ENCODE measurements at regions not wholly inside any gene's neighbourhood (a gene's known extent, or its start where the extent isn't known, plus 50 kb on each side); places are given as distances from the start of the nearest gene placed in this dataset.

DNA sequence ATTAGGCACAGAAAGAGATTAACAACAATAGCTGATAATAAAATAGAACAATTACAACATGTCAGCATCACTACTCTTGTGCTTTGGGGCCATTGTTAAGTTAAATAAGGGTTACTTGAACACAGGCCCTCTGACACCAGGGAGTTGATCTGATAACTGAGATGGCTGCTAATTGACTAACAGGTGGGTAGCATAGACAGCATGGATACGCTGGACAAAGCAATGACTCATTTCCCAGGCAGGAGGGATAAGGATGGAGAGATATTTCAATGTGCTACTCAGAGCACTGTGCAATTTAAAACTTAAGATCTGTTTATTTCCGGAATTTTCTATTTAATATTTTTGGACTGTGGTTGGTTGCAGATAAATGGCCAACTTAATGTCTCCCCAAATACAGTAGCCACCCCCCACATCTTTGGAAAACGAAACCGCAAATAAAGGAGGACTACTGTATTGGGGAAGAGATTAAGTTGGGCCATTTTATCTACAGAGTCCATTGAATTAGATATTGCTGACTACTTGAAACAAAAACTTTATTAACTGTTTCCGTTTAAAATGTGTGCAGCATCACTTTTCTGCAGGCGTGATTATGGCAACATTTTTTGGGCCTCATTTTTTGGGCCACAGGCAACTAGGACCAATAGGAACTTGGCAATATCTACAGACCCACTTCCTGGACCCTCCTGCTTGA lies 200.6 kb upstream of the KLF3 start:
- no peak for TF ChIP-seq CTCF (IDR thresholded peaks at IDR 0.05; ENCODE audit: insufficient read depth, low read depth, low read length, missing control alignments)
- no peak overlapping the region for H3K4me3 ChIP-seq (ENCODE audit: low read depth, low read length)
- DNase-seq (ENCODE audit: low read depth), result no peak

DNA sequence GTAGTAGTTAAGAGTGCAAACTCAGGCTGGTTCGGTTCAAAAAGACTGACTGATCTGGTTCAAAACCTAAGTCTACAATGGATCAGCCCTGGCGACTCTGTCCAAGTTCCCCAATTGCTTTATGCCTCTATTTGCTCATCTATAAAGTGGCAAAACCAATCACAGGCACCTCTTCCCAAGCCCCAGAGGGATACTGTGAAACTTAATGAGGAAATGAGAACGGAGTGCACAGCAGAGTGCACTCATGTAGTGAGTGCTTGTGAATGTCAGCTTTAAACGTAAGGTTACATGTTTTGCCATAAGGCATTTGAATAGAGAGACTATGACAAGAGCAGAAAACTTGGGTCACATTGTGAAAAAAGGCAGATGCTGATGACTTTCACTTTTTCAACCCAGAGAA lies 199.7 kb upstream of the KLF3 start:
- no peak for TF ChIP-seq CTCF (IDR thresholded peaks at IDR 0.05; ENCODE audit: insufficient read depth, low read depth, low read length, missing control alignments)
- peak; percentile 18 for DNase-seq (ENCODE audit: low read depth)
- no peak overlapping the region for H3K4me3 ChIP-seq (ENCODE audit: low read depth, low read length)

DNA sequence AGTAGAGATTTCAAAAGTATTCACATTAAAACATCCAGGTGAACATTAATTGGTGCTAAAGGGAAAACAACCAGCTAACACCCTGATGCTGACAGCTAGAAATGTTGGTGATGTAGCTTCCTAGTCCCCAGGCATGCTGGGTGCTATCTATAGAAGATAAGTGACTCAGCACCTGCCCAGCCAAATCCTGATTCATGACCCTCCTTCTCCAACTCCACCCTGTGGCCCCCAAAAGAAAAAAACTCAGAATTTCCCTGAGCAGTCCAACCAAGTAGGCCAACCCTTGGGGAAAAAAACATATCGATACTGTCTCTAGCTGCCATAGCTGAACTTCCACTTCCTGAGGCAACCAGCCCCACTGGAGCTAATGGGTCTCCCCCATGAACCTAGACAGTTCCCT lies 197.6 kb upstream of the KLF3 start:
- H3K4me3 ChIP-seq (ENCODE audit: low read depth, low read length), result no peak overlapping the region
- no peak for TF ChIP-seq CTCF (IDR thresholded peaks at IDR 0.05; ENCODE audit: insufficient read depth, low read depth, low read length, missing control alignments)
- DNase-seq (ENCODE audit: low read depth), result no peak

DNA sequence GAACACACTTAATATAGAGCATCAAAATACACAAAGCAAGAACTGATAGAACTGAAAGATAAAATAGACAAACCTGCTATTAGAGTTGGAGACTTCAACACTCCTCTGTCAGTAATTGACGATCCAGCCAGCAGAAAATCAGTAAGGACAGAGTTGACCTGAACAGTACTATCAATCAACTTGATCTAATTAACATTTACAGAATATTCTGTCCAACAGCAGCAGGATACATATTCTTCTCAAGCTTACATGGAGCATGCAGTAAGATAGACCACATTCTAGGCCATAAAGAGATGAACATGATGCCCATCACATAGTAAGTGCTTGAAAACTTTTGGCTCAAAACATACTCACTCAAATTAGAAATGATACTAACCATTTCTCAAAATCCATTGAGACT lies 196.7 kb upstream of the KLF3 start:
- H3K4me3 ChIP-seq (ENCODE audit: low read depth, low read length), result no peak overlapping the region
- no peak for DNase-seq (ENCODE audit: low read depth)
- TF ChIP-seq CTCF (IDR thresholded peaks at IDR 0.05; ENCODE audit: insufficient read depth, low read depth, low read length, missing control alignments), result no peak

DNA sequence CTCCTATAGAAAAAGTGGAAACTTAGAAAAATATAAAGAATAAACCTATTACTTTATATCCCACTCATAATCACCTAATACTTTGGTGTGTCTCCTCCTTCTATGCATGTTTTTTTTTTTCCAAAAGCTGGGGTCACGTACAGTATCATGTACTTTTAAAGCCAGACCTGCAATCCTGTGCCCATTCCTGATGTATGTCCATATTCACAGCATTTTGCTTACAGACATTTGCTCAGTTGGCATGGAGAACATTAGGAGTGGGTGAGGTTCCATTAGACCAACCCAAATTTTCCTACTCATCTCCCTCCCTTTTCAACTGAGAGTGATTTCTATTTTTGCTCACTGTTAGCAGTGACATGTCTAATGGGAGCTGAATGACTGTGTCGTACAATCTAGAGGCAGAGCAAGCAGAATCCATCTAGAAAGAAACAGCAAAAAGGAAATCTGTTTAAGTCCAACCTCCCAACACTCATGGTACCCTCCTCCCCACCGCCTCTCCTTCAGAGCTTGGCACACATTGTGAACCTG lies 195.6 kb upstream of the KLF3 start:
- no peak overlapping the region for H3K4me3 ChIP-seq (ENCODE audit: low read depth, low read length)
- no peak for DNase-seq (ENCODE audit: low read depth)
- TF ChIP-seq CTCF (IDR thresholded peaks at IDR 0.05; ENCODE audit: insufficient read depth, low read depth, low read length, missing control alignments), result no peak

- DNase-seq (ENCODE audit: low read depth), result no peak
- TF ChIP-seq CTCF (IDR thresholded peaks at IDR 0.05; ENCODE audit: insufficient read depth, low read depth, low read length, missing control alignments), result no peak
- no peak overlapping the region for H3K4me3 ChIP-seq (ENCODE audit: low read depth, low read length)
These were observed 194.6 kb upstream of the KLF3 start for GRCh38 chr4:38469410-38469809.

DNA sequence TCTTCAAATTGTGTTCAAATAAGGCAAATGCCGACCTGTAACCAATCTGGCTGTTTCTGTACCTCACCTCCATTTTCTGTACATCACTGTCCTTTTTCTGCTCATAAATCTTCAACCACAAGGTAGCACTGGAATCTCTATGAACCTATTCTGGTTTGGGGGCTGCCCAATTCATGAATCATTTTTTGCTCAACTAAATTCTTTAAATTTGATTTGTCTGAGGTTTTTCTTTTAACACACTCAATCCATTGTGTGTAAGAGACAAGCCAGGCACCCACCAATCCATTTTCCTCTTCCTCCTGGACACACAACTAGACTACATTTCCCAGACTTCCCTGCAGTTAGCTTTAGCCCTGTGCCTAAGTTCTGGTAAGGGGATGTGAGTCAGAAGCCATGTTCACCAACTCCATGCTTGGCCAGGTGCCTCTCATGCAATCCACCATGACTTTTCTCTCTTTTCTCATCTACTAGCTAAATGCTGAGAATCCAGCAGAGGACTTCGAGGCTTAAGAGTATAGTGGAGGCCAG lies 193.2 kb upstream of the KLF3 start:
- TF ChIP-seq CTCF (IDR thresholded peaks at IDR 0.05; ENCODE audit: insufficient read depth, low read depth, low read length, missing control alignments), result no peak
- H3K4me3 ChIP-seq (ENCODE audit: low read depth, low read length), result no peak overlapping the region
- DNase-seq (ENCODE audit: low read depth), result no peak
